HG03354 (cell line): ENCODE measurements at regions not wholly inside any gene's neighbourhood (a gene's known extent, or its start where the extent isn't known, plus 50 kb on each side); places are given as distances from the start of the nearest gene placed in this dataset.
"Not testable (repeated sequence)": the region's sequence is repeated elsewhere in the genome, so short reads cannot be mapped to it uniquely, and the experiment has no call there.

Experiments
- ATAC-seq: cut with Tn5 transposase; IDR thresholded peaks from one replicate; pipeline ENCODE4 v1.9.1; 2021; ENCODE audit warnings: mild to moderate bottlenecking; ENCODE audit not compliant: unreplicated experiment, poor library complexity, severe bottlenecking

GRCh38 chr16:26374279-26374925, 682.6 kb downstream of the HS3ST4 start:
- ATAC-seq, result no peak

GRCh38 chr16:26382586-26382985, 684.1 kb upstream of the C16orf82 start:
- no peak for ATAC-seq

- no peak for ATAC-seq
Measured at GRCh38 chr16:26386096-26386495, 680.6 kb upstream of the C16orf82 start.

GRCh38 chr16:26391833-26392232, 674.9 kb upstream of the C16orf82 start:
- ATAC-seq, result no peak

- ATAC-seq, result no peak
Measured at GRCh38 chr16:26394409-26394808, 672.3 kb upstream of the C16orf82 start.

GRCh38 chr16:26395700-26396099, 671.0 kb upstream of the C16orf82 start:
- ATAC-seq, result no peak

- ATAC-seq, result no peak
Measured at GRCh38 chr16:26396511-26397235, 670.1 kb upstream of the C16orf82 start.

- no peak for ATAC-seq
Measured at GRCh38 chr16:26413780-26414179, 652.9 kb upstream of the C16orf82 start.

GRCh38 chr16:26419458-26419857, 647.3 kb upstream of the C16orf82 start:
- not testable (repeated sequence) for ATAC-seq

- ATAC-seq, result no peak
Measured at GRCh38 chr16:26430618-26431017, 636.1 kb upstream of the C16orf82 start.

- no peak for ATAC-seq
Measured at GRCh38 chr16:26433807-26434206, 632.9 kb upstream of the C16orf82 start.

GRCh38 chr16:26441178-26441577, 625.5 kb upstream of the C16orf82 start:
- no peak for ATAC-seq

GRCh38 chr16:26442321-26442720, 624.4 kb upstream of the C16orf82 start:
- ATAC-seq, result no peak

- no peak for ATAC-seq
Measured at GRCh38 chr16:26447570-26447969, 619.2 kb upstream of the C16orf82 start.

GRCh38 chr16:26453215-26453614, 613.5 kb upstream of the C16orf82 start:
- ATAC-seq, result no peak

- ATAC-seq, result no peak
Measured at GRCh38 chr16:26454102-26454501, 612.6 kb upstream of the C16orf82 start.

GRCh38 chr16:26456074-26456473, 610.7 kb upstream of the C16orf82 start:
- no peak for ATAC-seq

- no peak for ATAC-seq
Measured at GRCh38 chr16:26457095-26457494, 609.6 kb upstream of the C16orf82 start.

- no peak for ATAC-seq
Measured at GRCh38 chr16:26457882-26458281, 608.8 kb upstream of the C16orf82 start.

GRCh38 chr16:26464576-26465266, 602.0 kb upstream of the C16orf82 start:
- ATAC-seq, result no peak

- ATAC-seq, result not testable (repeated sequence)
Measured at GRCh38 chr16:26474405-26474804, 592.3 kb upstream of the C16orf82 start.
